ENCODE measurements at regions not wholly inside any gene's neighbourhood (a gene's known extent, or its start where the extent isn't known, plus 50 kb on each side); places are given as distances from the start of the nearest gene placed in this dataset.

DNA sequence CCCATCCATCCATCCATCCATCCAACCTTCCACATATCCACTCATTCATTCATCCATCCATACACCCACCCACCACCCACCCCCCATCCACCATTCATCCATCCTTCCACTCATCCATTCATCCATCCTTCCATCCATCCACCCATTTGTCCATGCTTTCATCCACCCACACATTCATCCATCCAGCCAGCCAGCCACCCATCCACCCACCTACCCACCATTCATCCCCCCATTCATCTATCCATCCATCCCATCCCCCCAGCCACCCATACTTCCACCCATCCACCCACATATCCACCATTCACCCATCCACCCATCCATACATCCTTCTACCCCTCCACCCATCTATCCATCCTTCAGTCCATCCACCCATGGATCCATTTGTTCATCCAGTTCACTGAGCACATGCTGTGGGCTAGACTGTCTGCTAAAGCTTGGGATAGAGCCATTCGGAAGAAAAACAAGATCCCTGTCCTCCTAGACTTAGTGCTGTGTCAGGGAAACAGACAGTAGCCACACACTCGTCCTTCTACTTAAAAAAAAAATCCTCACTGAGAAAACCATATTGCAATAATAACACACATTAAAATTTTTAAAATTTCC, 377.5 kb downstream of the ADGRD1 start:
- Histone ChIP-seq H4K20me1 (replicated peaks; ENCODE audit: control insufficient read depth, insufficient read depth, low read length) (no peaks in the 10 kb centered on the region), H3K9me3 (replicated peaks; ENCODE audit: control insufficient read depth, insufficient read depth, low read depth, low read length) (no peaks in the 10 kb centered on the region), H3K4me2 (ENCODE audit: insufficient read depth, low read length) (no peak overlapping the region), H3K9ac (ENCODE audit: insufficient read depth in 1 of 2, low read depth in 2 of 2, low read length in 2 of 2) (no peak overlapping the region), H3K4me3 (no peak overlapping the region), H3K27ac (ENCODE audit: extremely low read depth, low read depth, low read length) (no peak overlapping the region), H2AFZ (ENCODE audit: low read depth, low read length) (no peak overlapping the region), H3K9me1 (ENCODE audit: control insufficient read depth, insufficient read depth, low read length) (no peaks in the 10 kb centered on the region), H3K4me1 (replicated peaks in 1 of 2; ENCODE audit: control insufficient read depth in 2 of 2, insufficient read depth in 2 of 2, low read length in 2 of 2) (peaks cover 0 to 10% of the 10 kb centered on the region in 2 experiments; a peak in 2 of 5 replicates), H3K79me2 (ENCODE audit: control insufficient read depth, insufficient read depth, low read length) (no peaks in the 10 kb centered on the region), H3K27me3 (ENCODE audit: control insufficient read depth in 2 of 2, insufficient read depth in 2 of 2, low read length in 2 of 2) (peaks cover 0 to 11% of the 10 kb centered on the region in 2 experiments; a peak in 2 of 5 replicates), H3K36me3 (ENCODE audit: control insufficient read depth, insufficient read depth, low read length) (no peaks in the 10 kb centered on the region)
- TF ChIP-seq L3MBTL2 (IDR thresholded peaks at IDR 0.05): no peak
- TF ChIP-seq, protein P1, sequence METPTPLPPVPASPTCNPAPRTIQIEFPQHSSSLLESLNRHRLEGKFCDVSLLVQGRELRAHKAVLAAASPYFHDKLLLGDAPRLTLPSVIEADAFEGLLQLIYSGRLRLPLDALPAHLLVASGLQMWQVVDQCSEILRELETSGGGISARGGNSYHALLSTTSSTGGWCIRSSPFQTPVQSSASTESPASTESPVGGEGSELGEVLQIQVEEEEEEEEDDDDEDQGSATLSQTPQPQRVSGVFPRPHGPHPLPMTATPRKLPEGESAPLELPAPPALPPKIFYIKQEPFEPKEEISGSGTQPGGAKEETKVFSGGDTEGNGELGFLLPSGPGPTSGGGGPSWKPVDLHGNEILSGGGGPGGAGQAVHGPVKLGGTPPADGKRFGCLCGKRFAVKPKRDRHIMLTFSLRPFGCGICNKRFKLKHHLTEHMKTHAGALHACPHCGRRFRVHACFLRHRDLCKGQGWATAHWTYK (CRISPR knock-in tag; IDR thresholded peaks at IDR 0.05): no peak
- no peak for TF ChIP-seq PRPF4 (IDR thresholded peaks at IDR 0.05; ENCODE audit: insufficient read depth, low read depth, low read length, poor library complexity, severe bottlenecking)
- no peak for TF ChIP-seq PCBP2 (IDR thresholded peaks at IDR 0.05; ENCODE audit: low read depth, low read length, poor library complexity, severe bottlenecking)
- TF ChIP-seq ZNF217 (CRISPR knock-in tag; IDR thresholded peaks at IDR 0.05): no peak
- no peak for TF ChIP-seq HDAC3 (IDR thresholded peaks at IDR 0.05; ENCODE audit: borderline replicate concordance, partially characterized antibody)
- TF ChIP-seq, protein P2, sequence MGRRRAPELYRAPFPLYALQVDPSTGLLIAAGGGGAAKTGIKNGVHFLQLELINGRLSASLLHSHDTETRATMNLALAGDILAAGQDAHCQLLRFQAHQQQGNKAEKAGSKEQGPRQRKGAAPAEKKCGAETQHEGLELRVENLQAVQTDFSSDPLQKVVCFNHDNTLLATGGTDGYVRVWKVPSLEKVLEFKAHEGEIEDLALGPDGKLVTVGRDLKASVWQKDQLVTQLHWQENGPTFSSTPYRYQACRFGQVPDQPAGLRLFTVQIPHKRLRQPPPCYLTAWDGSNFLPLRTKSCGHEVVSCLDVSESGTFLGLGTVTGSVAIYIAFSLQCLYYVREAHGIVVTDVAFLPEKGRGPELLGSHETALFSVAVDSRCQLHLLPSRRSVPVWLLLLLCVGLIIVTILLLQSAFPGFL (CRISPR knock-in tag; IDR thresholded peaks at IDR 0.05): no peak
- no peak for TF ChIP-seq ZNF79 (CRISPR knock-in tag; IDR thresholded peaks at IDR 0.05; ENCODE audit: low read depth)
- TF ChIP-seq SMARCB1 (IDR thresholded peaks at IDR 0.05; ENCODE audit: insufficient read length, low read depth): no peak
- no peak for TF ChIP-seq ZFP36 (IDR thresholded peaks at IDR 0.05; ENCODE audit: low read depth, low read length, partially characterized antibody)
- TF ChIP-seq SP2 (IDR thresholded peaks at IDR 0.05; ENCODE audit: extremely low read depth, low read depth, low read length, poor library complexity, severe bottlenecking): no peak
- no peak for TF ChIP-seq CHD4 (IDR thresholded peaks at IDR 0.05; ENCODE audit: insufficient read depth, insufficient replicate concordance, low read depth, low read length, poor library complexity, severe bottlenecking)
- TF ChIP-seq SIN3B (IDR thresholded peaks at IDR 0.05; ENCODE audit: low read depth): no peak
- TF ChIP-seq FOXK2 (conservative IDR thresholded peaks at IDR 0.05 in 1 of 2, IDR thresholded peaks at IDR 0.05 in 1 of 2; ENCODE audit: low read depth in 2 of 2): no peak
- TF ChIP-seq HNRNPLL (IDR thresholded peaks at IDR 0.05; ENCODE audit: low read depth, low read length, poor library complexity, severe bottlenecking): no peak
- TF ChIP-seq, protein P3, sequence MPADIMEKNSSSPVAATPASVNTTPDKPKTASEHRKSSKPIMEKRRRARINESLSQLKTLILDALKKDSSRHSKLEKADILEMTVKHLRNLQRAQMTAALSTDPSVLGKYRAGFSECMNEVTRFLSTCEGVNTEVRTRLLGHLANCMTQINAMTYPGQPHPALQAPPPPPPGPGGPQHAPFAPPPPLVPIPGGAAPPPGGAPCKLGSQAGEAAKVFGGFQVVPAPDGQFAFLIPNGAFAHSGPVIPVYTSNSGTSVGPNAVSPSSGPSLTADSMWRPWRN (IDR thresholded peaks at IDR 0.05; ENCODE audit: low read depth): no peak
- FAIRE-seq: no peak
- DNase-seq (ENCODE audit: extremely low read depth in 1 of 4, low spot score in 3 of 4): no peak
- ChIA-PET POLR2A (no interaction called here), CTCF (ENCODE audit: low intra/inter-chr PET ratio) (no interaction called here)
- in situ Hi-C loops (cut with MboI): loop anchor here (5.0 kb wide), 1 partner anchor 296 kb away; no protein-coding TSS in a partner anchor
- intact Hi-C loops (cut with micrococcal nuclease): no loop called here
- BruUV-seq (replicated peaks): no TSS peak
- no peak for ATAC-seq
- 5% methylated on average over 2 of the region's 2 CpGs for WGBS (ENCODE audit: insufficient coverage, low coverage, missing lambda C conversion rate)
